A549 (cell line): ENCODE measurements at regions not wholly inside any gene's neighbourhood (a gene's known extent, or its start where the extent isn't known, plus 50 kb on each side); places are given as distances from the start of the nearest gene placed in this dataset.

Experiments
- ATAC-seq, 2 experiments: fragments of 200-7000 bp in 1 of 2; fragments of >200 bp in 1 of 2; cut with Nextera tagmentation in 1 of 2; cut with Tn5 transposase in 1 of 2; 3 replicates each; pipeline versions ENCODE4 v1.8.0 to v1.9.1; 2018 to 2020; ENCODE audit warnings: mild to moderate bottlenecking in 1 of 2, moderate library complexity in 1 of 2
- CTCF ChIA-PET: fragments of 300-600 bp; sonication (Branson Sonifier 250); formaldehyde crosslinking; extraction: SDS; loops from one replicate; lab custom pipeline; 2021; ENCODE audit warnings: antibody characterized with exemption, inconsistent platforms; lab: Yijun Ruan, JAX
- POLR2A ChIA-PET: fragments of 350-600 bp; formaldehyde crosslinking; extraction: SDS; loops from one replicate; lab custom pipeline; 2021; ENCODE audit warnings: antibody characterized with exemption, inconsistent platforms; lab: Yijun Ruan, JAX
- DNase-seq, 2 experiments: peaks; one replicate each; pipeline versions ENCODE4 v3.0.0 to v3.0.0-alpha.2; 2011 to 2016; ENCODE audit warnings: low read depth in 1 of 2, low spot score in 1 of 2
- FAIRE-seq: peaks from 2 replicates; lab custom pipeline; 2011; peaks lifted over from hg19 to GRCh38; lab: Jason Lieb, UNC
- H3K27ac ChIP-seq, 2 experiments: fragments of >200 bp; sonication (Bioruptor Twin); formaldehyde crosslinking; 3 replicates each; pipeline ENCODE4 v1.5.1; 2016 to 2017
- H3K4me1 ChIP-seq: fragments of >200 bp; sonication (Bioruptor Twin); formaldehyde crosslinking; 3 replicates; pipeline ENCODE4 v1.6.1; 2016
- H3K4me2 ChIP-seq: fragments of >200 bp; sonication (Bioruptor Twin); formaldehyde crosslinking; 3 replicates; pipeline ENCODE4 v1.6.1; 2016
- H3K4me3 ChIP-seq: fragments of >200 bp; sonication (Bioruptor Twin); formaldehyde crosslinking; 3 replicates; pipeline ENCODE4 v1.5.1; 2016
- H3K9me3 ChIP-seq: fragments of >200 bp; sonication (Bioruptor Twin); formaldehyde crosslinking; 3 replicates; pipeline ENCODE4 v1.6.1; 2016
- ELK1 ChIP-seq: fragments of 150-350 bp; IDR thresholded peaks from 2 replicates; pipeline ENCODE4 v1.6.1; 2014; ENCODE audit warnings: low read depth, mild to moderate bottlenecking, low read length
- ESRRA ChIP-seq: fragments of 150-350 bp; IDR thresholded peaks from 2 replicates; pipeline ENCODE4 v1.6.1; 2014; ENCODE audit warnings: mild to moderate bottlenecking, low read length, borderline replicate concordance
- HDAC2 ChIP-seq: fragments of 200-600 bp; sonication (generic); IDR thresholded peaks from 2 replicates; pipeline ENCODE4 v1.6.1; 2016
- JUN ChIP-seq, 2 experiments: fragments of >200 bp; sonication (Bioruptor Twin); formaldehyde crosslinking; IDR thresholded peaks; 2 replicates in 1 of 2; 3 replicates in 1 of 2; pipeline ENCODE4 v1.6.1; 2016 to 2017
- KDM5A ChIP-seq: fragments of 200-600 bp; sonication (generic); IDR thresholded peaks from 2 replicates; pipeline ENCODE4 v1.6.1; 2016; ENCODE audit warnings: antibody characterized with exemption, mild to moderate bottlenecking
- PBX3 ChIP-seq: IDR thresholded peaks from 2 replicates; pipeline ENCODE4 v1.6.1; 2012
- POLR2AphosphoS2 ChIP-seq: conservative IDR thresholded peaks from 2 replicates; pipeline ENCODE4 v1.6.1; 2012; ENCODE audit warnings: low read length, improper control_type of control experiment, inconsistent platforms
- RARB ChIP-seq: fragments of 250-450 bp; sonication (Bioruptor Pico); IDR thresholded peaks from 2 replicates; pipeline ENCODE4 v1.8.0; 2021; ENCODE audit warnings: mild to moderate bottlenecking, moderate library complexity
- RFX5 ChIP-seq: fragments of 450-650 bp; IDR thresholded peaks from 2 replicates; pipeline ENCODE4 v1.7.1; 2014; ENCODE audit warnings: antibody characterized with exemption, mild to moderate bottlenecking, moderate library complexity
- USF2 ChIP-seq: fragments of 450-650 bp; IDR thresholded peaks from 2 replicates; pipeline ENCODE4 v1.6.1; 2014; ENCODE audit warnings: antibody characterized with exemption
- WGBS: methylation state at CpG from one replicate; pipeline ENCODE4 v1.1.6; 2017; ENCODE audit errors: missing lambda C conversion rate; 5-methylcytosine and 5-hydroxymethylcytosine counted together

- DNase-seq (no peak), FAIRE-seq (no peak), ATAC-seq (no peak)
- Histone ChIP-seq H3K27ac (no peak overlapping the region), H3K4me2 (no peak overlapping the region), H3K4me1 (no peaks in the 10 kb centered on the region), H3K4me3 (no peak overlapping the region), H3K9me3 (no peaks in the 10 kb centered on the region)
- ChIA-PET POLR2A (no interaction called here), CTCF (interaction anchor here (0.7 to 1.2 kb wide), 2 partner anchors 12 to 20 kb away, joined by 3 to 4 read pairs; no protein-coding TSS in a partner anchor)
- 71% methylated on average over 3 of the region's 3 CpGs for WGBS
- TF ChIP-seq ELK1 = no peak
- TF ChIP-seq USF2 = no peak
- no peak for TF ChIP-seq ESRRA
- TF ChIP-seq HDAC2 = no peak
Measured at GRCh38 chr17:14016858-14017257, 52.4 kb upstream of the COX10 start.

- ChIA-PET POLR2A (no interaction called here), CTCF (interaction anchor here (0.8 kb wide), 1 partner anchor 278 kb away, joined by 5 read pairs; no protein-coding TSS in a partner anchor)
- Histone ChIP-seq H3K9me3 (no peaks in the 10 kb centered on the region), H3K4me3 (no peak overlapping the region), H3K27ac (no peak overlapping the region), H3K4me2 (no peak overlapping the region), H3K4me1 (no peaks in the 10 kb centered on the region)
- ATAC-seq (no peak), FAIRE-seq (no peak), DNase-seq (no peak)
- TF ChIP-seq PBX3 (no peak), JUN (IDR thresholded peaks at IDR 0.05) (no peak), ESRRA (no peak), KDM5A (no peak), HDAC2 (no peak), USF2 (no peak), RFX5 (no peak), POLR2AphosphoS2 (no peak), RARB (CRISPR knock-in tag) (no peak)
- WGBS = 92% methylated on average over 9 of the region's 9 CpGs
Measured at GRCh38 chr17:14019186-14019956, 49.9 kb upstream of the COX10 start.
